T-helper 2 cell (primary cell): ENCODE measurements at regions not wholly inside any gene's neighbourhood (a gene's known extent, or its start where the extent isn't known, plus 50 kb on each side); places are given as distances from the start of the nearest gene placed in this dataset.
"Not testable (repeated sequence)": the region's sequence is repeated elsewhere in the genome, so short reads cannot be mapped to it uniquely, and the experiment has no call there.

Source experiments
- DNase-seq, 5 experiments: peaks; one replicate each; pipeline versions ENCODE4 v3.0.0 to v3.0.0-alpha.2; 2012 to 2022

DNA sequence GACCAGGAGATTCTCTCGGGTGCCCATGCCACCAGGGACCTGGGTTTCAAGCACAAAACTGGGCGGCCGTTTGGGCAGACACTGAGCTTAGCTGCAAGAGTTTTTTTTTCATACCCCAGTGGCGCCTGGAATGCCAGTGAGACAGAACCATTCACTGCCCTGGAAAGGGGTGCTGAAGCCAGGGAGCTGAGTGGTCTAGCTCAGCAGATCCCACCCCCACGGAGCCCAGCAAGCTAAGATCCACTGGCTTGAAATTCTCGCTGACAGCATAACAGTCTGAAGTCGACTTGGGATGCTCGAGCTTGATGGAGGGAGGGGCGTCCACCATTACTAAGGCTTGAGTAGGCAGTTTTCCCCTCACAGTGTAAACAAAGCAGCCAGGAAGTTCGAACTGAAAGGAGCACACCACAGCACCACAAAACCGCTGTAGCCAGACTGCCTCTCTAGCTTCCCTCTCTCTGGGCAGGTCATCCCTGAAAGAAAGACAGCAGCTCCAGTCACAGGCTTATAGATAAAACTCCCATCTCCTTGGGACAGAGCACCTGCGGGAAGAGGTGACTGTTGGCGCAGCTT lies 157.7 kb downstream of the GIPC2 start:
- not testable (repeated sequence) for DNase-seq

DNA sequence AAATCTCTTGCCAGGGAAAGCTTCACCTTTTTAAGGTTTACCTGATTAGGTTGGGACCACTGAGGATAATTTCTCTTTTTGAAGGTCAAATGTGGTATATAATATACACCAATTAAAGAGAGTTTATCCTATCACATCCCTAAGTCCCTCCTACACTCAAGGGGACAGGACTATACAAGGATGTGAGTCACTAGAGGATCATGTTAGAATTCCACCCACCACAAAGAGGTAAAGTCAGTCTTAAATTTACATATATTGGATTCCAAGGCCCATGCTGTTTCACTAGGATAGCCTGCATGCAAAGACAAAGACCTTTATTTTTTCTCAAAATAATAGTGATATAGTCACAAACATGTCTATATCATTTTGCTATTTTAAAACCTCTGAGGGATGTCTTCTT lies 164.4 kb downstream of the GIPC2 start:
- no peak for DNase-seq

DNA sequence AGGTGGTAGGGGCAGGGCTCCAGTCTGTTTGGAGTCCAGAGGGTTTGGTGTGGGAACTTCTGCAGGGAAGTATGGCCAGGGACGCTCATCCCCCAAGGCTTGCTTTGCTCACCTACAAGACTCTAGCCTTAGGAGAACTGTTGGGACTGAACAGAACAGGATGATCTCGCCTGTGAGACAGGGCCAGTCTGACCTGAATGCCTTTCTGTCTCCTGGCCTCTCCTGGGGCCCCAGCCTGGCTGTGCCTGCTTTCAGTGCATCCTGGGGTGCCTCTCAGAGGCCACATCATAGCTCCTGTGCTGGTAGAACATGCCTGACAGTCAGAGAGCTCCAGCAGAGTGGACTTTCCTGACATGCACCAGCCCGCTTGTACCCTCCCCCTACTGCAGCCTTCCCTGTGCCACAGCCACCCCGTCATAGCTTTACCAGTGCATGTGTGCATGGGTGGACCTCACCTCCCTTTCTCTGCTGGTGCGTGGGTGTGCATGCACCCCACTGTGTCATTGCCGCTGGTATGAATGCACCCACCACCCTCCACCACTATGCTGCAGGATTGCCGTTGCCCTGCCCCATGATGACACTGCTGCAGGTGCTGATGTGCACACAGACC lies 165.8 kb downstream of the GIPC2 start:
- no peak for DNase-seq

DNA sequence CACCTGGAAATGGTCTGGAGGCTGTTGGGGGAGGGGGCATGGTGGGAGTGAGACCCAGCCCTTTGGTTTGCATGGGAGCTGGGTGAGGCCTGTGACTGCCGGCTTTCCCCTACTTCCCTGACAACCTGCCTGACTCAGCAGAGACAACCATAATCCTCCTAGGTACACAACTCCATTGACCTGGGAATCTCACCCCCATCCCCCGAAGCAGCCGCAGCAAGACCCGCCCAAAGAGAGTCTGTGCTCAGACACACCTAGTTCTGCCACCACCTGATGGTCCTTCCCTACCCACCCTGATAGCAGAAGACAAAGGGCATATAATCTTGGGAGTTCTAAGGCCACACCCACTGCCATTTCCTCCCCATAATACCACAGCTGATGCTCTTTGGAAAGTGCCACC lies 168.6 kb downstream of the GIPC2 start:
- no peak for DNase-seq

DNA sequence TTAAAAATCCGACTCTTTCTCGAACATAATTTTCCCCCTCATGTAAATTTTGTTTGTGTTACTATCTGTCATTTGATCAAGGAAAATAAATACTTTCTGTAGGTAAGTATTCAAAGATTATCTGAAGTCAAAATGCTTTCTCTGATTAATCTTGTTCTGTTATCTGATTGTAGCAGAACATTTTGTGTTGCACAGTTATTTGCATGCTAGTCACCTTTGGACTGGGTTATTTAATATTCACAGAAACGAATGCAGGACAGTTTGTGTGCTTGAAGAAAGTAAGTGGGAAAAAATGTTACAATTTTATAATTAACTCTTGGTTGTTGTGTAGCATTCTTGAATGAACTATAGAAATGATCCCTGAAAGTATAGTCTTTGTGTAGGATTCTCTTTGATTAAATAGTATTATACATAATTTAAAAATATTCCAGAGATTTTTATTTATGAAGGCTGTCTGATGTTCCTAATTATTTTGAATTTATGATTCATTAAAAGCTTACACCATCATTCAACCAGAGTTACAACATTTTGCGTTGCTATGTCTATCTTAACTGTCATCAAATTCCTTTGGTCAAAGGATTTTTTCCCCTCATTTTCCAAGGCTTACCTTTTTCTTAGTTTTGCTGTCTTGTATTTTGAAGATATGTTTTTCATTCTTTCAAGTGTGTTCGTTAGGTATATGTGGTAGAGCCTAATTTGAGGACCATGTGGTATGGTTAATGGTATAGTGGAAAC lies 176.6 kb downstream of the GIPC2 start:
- no peak for DNase-seq

GRCh38 chr1:78222960-78223358 lies 177.2 kb downstream of the GIPC2 start:
- no peak for DNase-seq

DNA sequence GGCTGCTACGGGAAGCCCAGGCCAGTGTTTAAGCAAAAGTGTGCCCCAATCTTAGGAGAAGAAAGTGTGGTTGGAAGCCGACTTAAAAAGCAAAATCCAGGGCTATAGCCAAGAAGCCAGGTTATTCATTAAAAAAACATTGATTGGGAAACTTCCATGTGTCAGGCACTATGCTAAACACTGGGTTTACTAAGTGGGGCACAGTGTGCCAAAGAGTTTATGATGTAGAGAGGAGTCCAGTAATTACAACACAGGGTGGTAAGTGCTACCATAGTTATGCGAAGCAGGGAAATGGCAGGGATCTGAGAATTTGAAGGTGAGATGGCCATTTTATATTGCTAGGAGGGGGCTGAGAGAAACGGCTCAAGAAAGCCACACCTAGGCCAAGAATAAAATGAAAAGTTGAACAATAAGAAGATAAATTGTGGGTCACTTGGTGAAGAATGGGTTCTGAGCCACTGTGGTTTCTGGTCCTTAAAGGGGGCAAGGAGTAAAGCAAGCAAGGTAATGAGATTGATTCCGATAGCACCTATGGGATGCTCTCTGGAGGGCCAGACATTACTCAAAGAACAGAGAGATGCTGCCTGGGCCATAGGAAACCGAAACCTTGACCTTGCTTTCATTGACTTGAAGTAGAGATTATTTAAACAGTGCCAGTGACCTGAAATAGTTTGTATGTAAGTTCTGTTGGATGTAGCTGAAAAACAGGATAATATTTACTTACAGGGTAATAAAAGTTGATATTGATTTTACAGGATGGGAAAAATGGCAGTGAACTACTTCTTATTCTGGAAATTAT lies 177.8 kb downstream of the GIPC2 start:
- DNase-seq = no peak

DNA sequence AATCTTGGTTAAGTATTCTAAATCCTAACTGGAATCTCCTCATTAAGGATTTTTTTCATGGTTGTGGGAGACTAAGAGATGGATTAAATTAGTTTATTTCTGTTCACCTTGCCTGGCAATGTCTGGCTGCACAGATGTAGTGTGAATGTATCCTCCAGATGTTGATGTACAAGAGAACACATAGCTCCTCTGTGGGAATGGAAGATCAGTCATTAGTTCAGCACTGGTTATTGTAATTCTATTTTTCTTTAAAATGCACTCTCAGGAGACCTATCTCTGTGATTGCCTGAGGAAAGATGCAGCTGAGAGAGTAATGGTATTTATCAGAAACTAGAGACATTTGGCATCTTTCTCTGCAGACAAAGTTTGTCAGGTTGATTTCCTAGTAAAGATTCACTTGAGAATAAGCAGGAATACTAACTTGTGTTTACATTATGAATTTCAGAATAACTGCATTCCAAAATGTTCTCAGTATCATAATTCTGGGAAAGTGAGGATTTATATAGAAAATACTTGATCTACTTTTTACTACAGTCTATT lies 178.6 kb downstream of the GIPC2 start:
- DNase-seq = no peak

GRCh38 chr1:78224861-78225552 lies 179.2 kb downstream of the GIPC2 start:
- DNase-seq = no peak

GRCh38 chr1:78226784-78227183 lies 181.0 kb downstream of the GIPC2 start:
- no peak for DNase-seq

- no peak for DNase-seq
Measured at GRCh38 chr1:78227705-78228635, 182.2 kb downstream of the GIPC2 start.

GRCh38 chr1:78229344-78229743 lies 183.6 kb downstream of the GIPC2 start:
- no peak for DNase-seq

- DNase-seq = no peak
Measured at GRCh38 chr1:78231477-78231876, 185.7 kb downstream of the GIPC2 start.

DNA sequence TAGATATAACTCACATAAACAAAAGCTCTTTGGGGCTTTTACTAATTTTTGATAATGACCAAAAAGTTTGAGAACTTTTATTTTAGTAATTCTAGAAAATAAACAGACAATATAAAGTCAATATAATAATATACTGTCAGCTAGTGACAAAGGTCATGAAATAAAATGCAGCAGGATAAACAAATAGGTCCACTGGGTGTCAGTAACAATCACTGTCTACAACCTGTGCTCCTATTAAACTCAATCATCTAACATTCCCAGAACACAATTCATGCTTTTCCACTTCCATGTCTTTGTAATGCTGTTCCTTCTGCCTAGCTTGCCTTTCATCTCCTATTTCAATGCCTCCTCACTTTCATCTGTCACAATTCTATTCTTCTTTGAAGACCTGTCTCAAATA lies 186.1 kb downstream of the GIPC2 start:
- no peak for DNase-seq

- DNase-seq = no peak
Measured at GRCh38 chr1:78232630-78233029, 186.9 kb downstream of the GIPC2 start.

- DNase-seq = no peak
Measured at GRCh38 chr1:78234496-78234895, 188.7 kb downstream of the GIPC2 start.

- no peak for DNase-seq
Measured at GRCh38 chr1:78236716-78237115, 190.9 kb downstream of the GIPC2 start.

- no peak for DNase-seq
Measured at GRCh38 chr1:78237364-78237916, 191.7 kb downstream of the GIPC2 start.

- no peak for DNase-seq
Measured at GRCh38 chr1:78240191-78240590, 194.4 kb downstream of the GIPC2 start.

DNA sequence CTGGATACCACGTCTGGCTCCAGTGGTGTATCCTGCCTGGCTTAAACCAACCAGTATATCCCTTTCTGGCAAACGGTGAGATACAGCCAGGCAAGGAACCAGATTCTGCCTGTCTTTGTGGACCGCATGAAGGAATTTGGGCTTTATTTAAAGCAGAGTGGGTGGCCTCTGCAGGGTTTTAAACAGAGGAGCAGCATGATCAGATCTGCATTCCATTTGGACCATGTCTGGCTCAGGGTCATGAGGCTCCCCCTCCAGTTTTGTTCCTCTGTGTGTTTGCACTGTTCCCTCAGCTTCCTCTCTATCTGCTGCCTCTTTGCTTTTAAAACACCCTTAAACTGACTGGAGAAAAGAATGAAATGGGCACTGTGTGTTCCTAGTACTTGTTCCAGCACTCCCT lies 195.0 kb downstream of the GIPC2 start:
- no peak for DNase-seq

- DNase-seq = no peak
Measured at GRCh38 chr1:78247079-78247478, 201.3 kb downstream of the GIPC2 start.
